NCI-H1694 (cell line): ENCODE measurements at regions not wholly inside any gene's neighbourhood (a gene's known extent, or its start where the extent isn't known, plus 50 kb on each side); places are given as distances from the start of the nearest gene placed in this dataset.
A peak's percentile ranks its signal among the peaks of the same experiment; 100 is the strongest.
"Not testable (repeated sequence)": the region's sequence is repeated elsewhere in the genome, so short reads cannot be mapped to it uniquely, and the experiment has no call there.

Experiments used
- DNase-seq: peaks from one replicate; lab custom pipeline; 2025; lab: John Stamatoyannopoulos, UW

- DNase-seq, result no peak
Observed at GRCh38 chr3:90069748-90070147, 962.3 kb downstream of the EPHA3 start.

DNA sequence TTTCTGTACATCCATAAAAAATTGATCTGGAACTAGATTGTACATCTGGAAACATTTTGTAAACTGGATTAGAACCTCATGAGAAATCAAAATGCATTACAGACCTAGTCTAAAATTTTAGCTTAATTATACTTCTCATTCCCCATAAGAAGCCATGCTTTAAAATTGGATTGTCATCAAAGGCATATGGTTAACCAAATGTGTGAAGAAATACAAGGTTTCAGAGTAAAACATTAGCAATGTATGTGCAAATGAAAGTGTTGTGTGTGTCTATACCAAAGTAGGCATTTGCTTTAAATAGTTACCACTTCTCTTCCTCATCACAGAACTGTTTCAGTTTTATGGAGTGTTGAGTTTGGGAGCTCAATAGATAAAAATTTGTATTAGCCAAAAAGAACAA, 968.7 kb downstream of the EPHA3 start:
- DNase-seq, result no peak

GRCh38 chr3:90080988-90081387, 973.6 kb downstream of the EPHA3 start:
- no peak for DNase-seq

DNA sequence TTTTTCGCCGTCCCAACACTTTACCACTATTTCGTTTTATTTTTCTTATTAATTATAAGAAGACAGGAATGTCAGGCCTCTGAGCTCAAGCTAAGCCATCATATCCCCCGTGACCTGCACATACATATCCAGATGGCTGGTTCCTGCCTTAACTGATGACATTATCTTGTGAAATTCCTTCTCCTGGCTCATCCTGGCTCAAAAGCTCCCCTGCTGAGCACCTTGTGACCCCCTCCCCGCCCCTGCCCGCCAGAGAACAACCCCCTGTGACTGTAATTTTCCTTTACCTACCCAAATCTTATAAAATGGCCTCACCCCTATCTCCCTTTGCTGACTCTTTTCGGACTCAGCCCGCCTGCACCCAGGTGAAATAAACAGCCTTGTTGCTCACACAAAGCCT, 978.9 kb downstream of the EPHA3 start:
- not testable (repeated sequence) for DNase-seq

DNA sequence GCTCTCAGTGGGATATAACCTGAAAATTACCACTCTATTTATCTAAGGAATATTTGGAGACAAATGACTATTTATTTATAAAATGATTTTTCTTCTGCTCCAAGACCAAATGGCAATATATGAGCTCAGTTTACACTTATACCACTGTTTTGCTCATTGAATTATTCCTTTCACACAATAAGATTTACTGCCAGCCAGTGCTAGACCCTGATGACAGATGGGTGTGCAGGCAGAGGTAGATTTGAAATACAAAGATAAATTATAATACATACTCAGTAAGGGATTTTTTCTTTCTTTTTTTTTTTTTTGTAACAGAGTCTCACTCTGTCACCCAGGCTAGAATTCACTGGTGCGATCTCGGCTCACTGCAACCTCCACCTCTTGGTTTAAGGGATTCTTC, 980.3 kb downstream of the EPHA3 start:
- DNase-seq, result no peak

GRCh38 chr3:90091549-90091948, 984.1 kb downstream of the EPHA3 start:
- peak; percentile 21 for DNase-seq

DNA sequence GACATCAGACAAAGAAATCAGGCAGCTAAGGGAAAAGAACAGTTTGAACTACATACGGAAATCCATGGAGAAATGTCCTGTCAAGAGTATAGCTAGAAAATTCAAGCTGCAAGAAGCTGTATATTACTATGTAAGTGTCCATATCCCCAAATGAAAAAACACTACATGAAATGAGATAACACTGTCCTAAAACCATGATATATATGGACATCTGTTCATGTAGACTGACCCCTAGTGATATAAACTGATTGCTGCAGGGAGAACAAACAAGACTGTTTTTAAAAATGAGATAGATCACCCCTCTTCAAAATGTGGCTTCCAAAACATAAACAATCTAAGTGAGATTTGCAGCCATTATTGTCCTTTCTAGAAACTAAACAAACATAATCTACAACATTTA, 985.6 kb downstream of the EPHA3 start:
- peak; percentile 1 for DNase-seq

GRCh38 chr3:90095811-90096210, 988.4 kb downstream of the EPHA3 start:
- no peak for DNase-seq

- DNase-seq, result no peak
Observed at GRCh38 chr3:90099493-90099892, 992.1 kb downstream of the EPHA3 start.

DNA sequence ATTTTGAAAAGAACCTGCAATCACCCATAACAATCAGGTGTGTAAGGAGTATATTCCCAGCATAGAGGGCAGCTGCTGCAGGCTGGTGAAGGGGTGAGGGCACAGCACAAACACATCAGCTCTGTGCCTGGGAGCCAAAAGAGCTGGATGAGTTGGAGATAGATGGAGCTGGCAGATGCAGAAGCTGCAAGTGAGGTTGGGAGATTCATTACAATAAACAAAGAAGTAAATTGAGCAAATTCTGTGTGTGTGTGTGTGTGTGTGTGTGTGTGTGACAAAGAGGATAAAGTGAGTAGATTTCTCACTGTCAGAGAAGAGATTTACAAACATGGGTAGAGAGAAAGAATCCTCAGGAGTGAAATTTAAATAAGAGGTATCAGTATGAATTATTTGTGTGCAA, 994.7 kb downstream of the EPHA3 start:
- DNase-seq, result no peak

DNA sequence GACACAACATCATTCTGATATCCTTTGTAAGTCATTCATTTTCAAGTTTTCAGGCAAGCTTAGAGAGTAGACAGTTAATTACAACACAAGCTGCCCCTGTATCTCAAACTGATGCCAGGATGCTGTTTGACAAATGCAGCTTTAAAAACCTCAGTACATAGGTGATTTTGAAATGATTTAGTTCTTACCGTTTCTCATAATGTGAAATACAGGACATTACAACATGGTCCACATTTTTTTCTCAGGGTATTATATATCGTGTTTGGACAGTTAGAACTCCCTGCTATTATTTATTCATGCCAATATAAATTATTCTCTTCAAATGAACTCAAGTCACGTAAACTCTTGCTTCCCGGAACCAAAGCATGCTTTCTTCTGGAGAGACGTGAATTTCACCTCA, 1013.9 kb downstream of the EPHA3 start:
- no peak for DNase-seq

DNA sequence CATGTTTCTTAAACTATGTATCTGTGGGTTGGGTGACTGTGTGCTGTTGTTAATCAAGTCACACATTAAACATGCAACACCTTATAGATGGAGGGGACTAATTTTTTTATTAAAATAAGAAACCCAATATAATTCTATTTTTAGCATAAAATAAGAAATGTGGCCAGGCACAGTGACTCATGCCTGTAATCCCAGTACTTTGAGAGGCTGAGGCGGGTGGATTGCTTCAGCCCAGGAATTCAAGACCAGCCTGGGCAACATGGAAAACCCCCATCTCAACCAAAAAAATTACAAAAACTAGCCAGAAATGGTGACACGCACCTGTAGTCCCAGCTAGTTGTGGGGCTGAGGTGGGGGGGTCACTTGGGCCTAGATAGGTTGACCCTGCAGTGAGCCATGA, 1021.0 kb downstream of the EPHA3 start:
- DNase-seq, result no peak

DNA sequence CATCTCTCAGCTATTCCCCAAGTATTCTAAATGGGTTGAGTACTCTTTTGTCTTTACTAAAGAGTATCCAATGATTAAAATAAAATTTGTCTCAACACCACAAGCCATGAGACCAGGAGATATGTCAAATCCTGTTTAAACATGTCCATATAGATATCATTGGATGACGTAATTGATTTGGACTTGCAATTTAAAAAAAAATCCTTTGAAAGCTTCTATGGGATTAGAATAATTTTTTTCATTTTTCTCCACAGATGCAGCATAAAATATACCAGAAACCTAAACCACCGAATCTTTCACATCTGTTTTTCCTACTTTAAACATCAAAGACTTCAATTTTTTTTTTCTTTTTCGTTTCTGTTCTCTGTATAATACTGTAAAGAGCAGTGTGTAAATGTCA, 1022.3 kb downstream of the EPHA3 start:
- DNase-seq, result no peak

GRCh38 chr3:90132197-90132596, 1024.8 kb downstream of the EPHA3 start:
- no peak for DNase-seq

GRCh38 chr3:90134090-90134489, 1026.7 kb downstream of the EPHA3 start:
- no peak for DNase-seq

DNA sequence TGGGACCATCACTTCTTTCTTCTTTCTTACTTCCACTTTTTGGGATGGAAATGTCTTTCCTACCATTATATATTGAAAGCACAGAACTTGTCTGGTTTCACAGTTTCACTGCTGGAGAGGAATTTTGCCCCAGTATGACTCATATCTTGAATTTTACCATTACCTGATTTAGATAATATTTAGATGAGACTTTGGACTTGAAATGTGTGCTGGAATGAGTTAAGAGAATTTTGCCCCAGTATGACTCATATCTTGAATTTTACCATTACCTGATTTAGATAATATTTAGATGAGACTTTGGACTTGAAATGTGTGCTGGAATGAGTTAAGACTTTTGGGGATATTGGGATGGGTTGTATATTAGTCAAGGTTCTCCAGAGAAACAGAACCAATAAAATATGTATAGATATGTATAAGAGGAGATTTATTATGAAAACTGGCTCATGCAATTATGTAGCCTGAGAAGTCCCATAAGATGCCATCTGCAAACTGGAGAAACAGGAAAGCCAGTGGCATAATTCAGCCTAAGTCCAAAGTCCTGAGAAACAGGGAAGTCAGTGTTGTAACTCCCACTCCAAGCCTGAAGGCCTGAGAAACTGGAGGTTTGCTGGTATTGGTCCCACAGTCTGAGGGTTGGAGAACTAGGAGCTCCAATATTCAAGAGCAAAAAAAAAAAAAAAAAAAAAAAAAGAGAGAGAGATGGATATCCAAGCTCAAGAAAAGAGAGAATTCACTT, 1029.2 kb downstream of the EPHA3 start:
- DNase-seq, result no peak

DNA sequence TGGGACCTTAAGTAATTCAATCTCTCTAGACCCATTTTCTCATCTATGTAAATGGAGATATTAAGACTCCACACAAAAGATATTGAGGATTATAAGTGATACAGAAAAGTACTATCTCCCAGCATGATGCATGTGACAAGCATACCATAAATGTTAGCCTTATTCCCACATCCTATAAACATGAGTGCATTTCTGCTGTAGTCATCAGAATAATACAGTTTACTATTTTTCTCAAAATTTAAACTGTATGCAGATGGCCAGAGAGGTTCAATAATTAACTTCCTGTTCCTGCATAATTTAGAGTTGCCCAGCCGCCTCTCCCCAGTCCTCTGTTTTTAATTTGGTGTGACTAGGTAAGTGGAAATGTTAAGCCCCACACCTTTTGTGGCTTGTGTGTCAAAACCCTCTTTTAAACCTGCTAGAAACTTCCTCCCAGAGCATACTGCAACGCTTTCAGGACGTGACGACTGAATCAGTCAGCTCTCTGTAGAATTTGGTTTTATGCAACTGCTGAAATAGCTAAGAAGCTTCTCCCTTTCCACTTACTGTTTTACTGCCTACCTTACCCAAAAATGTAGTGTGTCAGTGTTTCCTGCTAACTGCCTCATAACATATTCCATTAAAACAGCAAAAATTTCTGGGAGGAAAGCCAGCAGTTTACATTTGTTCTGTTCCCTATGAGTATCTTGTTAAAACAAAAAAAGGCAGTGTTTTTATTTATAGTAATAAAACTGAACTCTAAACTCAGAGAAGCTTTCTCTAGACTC, 1037.9 kb downstream of the EPHA3 start:
- DNase-seq, result peak; percentile 5

GRCh38 chr3:90180096-90180495, 1072.7 kb downstream of the EPHA3 start:
- no peak for DNase-seq

DNA sequence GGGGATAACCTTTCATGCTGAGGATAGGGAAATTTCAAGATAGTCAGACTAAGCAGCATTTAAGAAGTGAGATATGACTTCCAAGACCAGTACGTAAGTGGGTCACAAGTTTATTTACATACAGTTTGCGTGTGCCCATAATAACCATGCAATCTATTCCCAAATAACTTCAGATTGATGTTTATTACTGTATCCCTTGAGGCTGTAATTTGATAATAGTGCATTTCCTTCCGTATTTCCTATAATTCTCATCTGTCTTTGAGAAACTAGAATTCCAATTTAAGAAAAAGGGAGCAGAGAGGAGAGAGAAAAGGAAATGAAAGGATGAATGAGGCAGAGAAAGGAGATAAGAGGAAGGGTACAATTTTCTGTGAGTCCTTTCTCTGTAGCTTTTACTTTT, 1073.1 kb downstream of the EPHA3 start:
- no peak for DNase-seq

GRCh38 chr3:90182291-90182976, 1075.0 kb downstream of the EPHA3 start:
- not testable (repeated sequence) for DNase-seq

- no peak for DNase-seq
Observed at GRCh38 chr3:90184861-90185260, 1077.4 kb downstream of the EPHA3 start.

GRCh38 chr3:90197383-90197782, 1090.0 kb downstream of the EPHA3 start:
- DNase-seq, result not testable (repeated sequence)

DNA sequence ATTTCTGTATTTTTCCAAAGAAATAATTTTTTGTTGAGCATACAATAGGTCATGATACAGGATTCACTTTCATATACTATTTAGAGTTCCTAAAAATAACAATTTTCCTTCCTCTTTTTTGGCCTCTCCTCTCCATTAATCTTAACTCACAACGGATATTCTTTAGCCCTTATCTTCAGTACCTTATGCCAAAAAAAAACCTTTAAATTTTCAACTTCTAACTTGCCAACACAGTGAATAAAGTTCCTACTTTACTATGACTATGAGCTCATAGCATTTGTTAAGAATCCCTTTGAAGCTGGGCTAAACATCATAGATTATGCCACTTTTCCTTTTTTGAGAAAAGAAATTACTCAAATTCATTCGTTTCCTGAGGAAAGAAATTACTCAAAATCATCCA, 1095.5 kb downstream of the EPHA3 start:
- DNase-seq, result not testable (repeated sequence)
